ENCODE measurements at regions not wholly inside any gene's neighbourhood (a gene's known extent, or its start where the extent isn't known, plus 50 kb on each side); places are given as distances from the start of the nearest gene placed in this dataset.

DNA sequence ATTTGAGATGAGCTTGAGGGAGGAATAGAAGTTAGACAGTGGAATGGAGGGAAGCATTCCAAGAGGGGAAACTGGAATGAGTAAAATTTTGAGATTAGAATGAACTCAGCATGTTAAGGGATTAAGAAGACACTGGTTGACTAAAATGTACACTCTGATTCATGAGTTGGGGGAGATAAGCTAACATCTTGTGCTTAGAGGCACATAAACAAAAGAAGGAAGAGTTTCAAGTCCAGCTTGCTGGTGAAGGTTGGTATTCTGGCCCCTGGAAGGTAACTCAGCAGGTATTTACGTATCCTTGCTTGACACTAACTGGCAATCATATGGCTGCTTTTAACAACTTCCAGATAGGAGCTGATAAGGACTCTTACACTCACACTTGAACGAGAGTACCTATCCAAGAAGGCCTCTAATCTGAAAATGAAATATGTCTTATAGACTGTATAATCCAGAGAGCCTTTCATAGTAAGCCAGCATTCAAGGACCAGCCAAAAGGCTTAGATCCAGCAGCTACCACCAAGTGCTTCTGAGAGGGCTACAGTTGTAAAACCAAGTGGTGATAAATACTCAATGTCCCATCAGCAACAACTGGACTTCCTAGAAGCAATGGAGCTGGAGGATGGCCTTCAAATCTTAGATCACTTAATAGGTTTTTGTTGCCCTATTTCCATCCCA is 149.7 kb upstream of the SERP2 start:
- Mint-ChIP-seq H3K4me1 (no peaks in the 10 kb centered on the region), H3K4me3 (no peak overlapping the region), H3K9me3 (peaks cover 2% of the 10 kb centered on the region), H3K27me3 (ENCODE audit: low read depth) (no peaks in the 10 kb centered on the region), H3K36me3 (ENCODE audit: low read depth) (no peaks in the 10 kb centered on the region), H3K27ac (ENCODE audit: unreplicated experiment) (no peak overlapping the region)
- no peak for TF ChIP-seq CTCF (conservative IDR thresholded peaks at IDR 0.05)
- DNase-seq (ENCODE audit: low read depth, low spot score) = no peak

GRCh38 chr13:44224450-44225149 is 149.0 kb upstream of the SERP2 start:
- TF ChIP-seq CTCF (conservative IDR thresholded peaks at IDR 0.05) = no peak
- Mint-ChIP-seq H3K27me3 (ENCODE audit: low read depth) (no peaks in the 10 kb centered on the region), H3K9me3 (peaks cover 2% of the 10 kb centered on the region), H3K27ac (ENCODE audit: unreplicated experiment) (no peak overlapping the region), H3K36me3 (ENCODE audit: low read depth) (no peaks in the 10 kb centered on the region), H3K4me3 (no peak overlapping the region), H3K4me1 (no peaks in the 10 kb centered on the region)
- DNase-seq (ENCODE audit: low read depth, low spot score) = no peak

- no peak for TF ChIP-seq CTCF (conservative IDR thresholded peaks at IDR 0.05)
- Mint-ChIP-seq H3K27ac (ENCODE audit: unreplicated experiment) (no peak overlapping the region), H3K27me3 (ENCODE audit: low read depth) (no peaks in the 10 kb centered on the region), H3K9me3 (peaks cover 2% of the 10 kb centered on the region), H3K4me3 (no peak overlapping the region), H3K36me3 (ENCODE audit: low read depth) (no peaks in the 10 kb centered on the region), H3K4me1 (peaks cover 9% of the 10 kb centered on the region)
- no peak for DNase-seq (ENCODE audit: low read depth, low spot score)
Measured at GRCh38 chr13:44229371-44230030, 144.1 kb upstream of the SERP2 start.

DNA sequence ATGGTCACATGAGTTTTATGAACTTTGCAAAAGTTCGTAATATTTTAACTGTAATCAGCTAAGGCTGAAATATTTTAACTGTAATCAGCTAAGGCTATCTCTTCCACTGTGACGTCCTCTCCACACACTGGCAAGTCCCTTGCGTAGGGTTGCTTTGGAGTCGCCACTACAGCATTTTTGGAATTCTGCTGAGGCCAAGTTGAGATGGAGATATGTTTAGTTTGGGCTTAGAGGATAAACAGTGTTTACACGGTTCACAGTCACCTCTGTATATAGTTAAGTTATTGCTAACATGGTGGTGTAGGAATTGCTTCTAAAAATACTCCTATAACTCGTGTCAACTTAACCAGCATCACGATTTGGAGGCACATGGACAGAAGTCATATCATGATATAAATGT is 143.6 kb upstream of the SERP2 start:
- no peaks in the 10 kb centered on the region for H3K36me3 Mint-ChIP-seq (ENCODE audit: low read depth)
- no peak for DNase-seq (ENCODE audit: low read depth, low spot score)
- H3K4me3 Mint-ChIP-seq = no peak overlapping the region
- H3K27ac Mint-ChIP-seq (ENCODE audit: unreplicated experiment) = no peak overlapping the region
- no peaks in the 10 kb centered on the region for H3K27me3 Mint-ChIP-seq (ENCODE audit: low read depth)
- H3K4me1 Mint-ChIP-seq = peaks cover 9% of the 10 kb centered on the region
- H3K9me3 Mint-ChIP-seq = peaks cover 2% of the 10 kb centered on the region
- no peak for TF ChIP-seq CTCF (conservative IDR thresholded peaks at IDR 0.05)

GRCh38 chr13:44230736-44231135 is 142.9 kb upstream of the SERP2 start:
- H3K4me3 Mint-ChIP-seq = no peak overlapping the region
- H3K9me3 Mint-ChIP-seq = no peaks in the 10 kb centered on the region
- no peak for DNase-seq (ENCODE audit: low read depth, low spot score)
- no peak for TF ChIP-seq CTCF (conservative IDR thresholded peaks at IDR 0.05)
- peaks cover 9% of the 10 kb centered on the region for H3K4me1 Mint-ChIP-seq
- no peaks in the 10 kb centered on the region for H3K36me3 Mint-ChIP-seq (ENCODE audit: low read depth)
- no peaks in the 10 kb centered on the region for H3K27me3 Mint-ChIP-seq (ENCODE audit: low read depth)
- H3K27ac Mint-ChIP-seq (ENCODE audit: unreplicated experiment) = no peak overlapping the region
